Liver (tissue), 8 donors: ENCODE measurements at regions not wholly inside any gene's neighbourhood (a gene's known extent, or its start where the extent isn't known, plus 50 kb on each side); places are given as distances from the start of the nearest gene placed in this dataset.

Source experiments
- DNase-seq: peaks from one replicate; pipeline ENCODE4 v3.0.0-alpha.2; 2017; ENCODE audit warnings: low spot score
- H3K27ac ChIP-seq, 2 donors: one replicate each; pipeline ENCODE4 v1.7.0; 2013; ENCODE audit warnings: inconsistent platforms in 2 of 2, low read length in 2 of 2, control low read depth in 1 of 2, low read depth in 1 of 2, mild to moderate bottlenecking in 1 of 2
- H3K27me3 ChIP-seq, 4 donors: one replicate each; pipeline versions ENCODE4 v1.6.1 to v1.7.0; 2013; ENCODE audit warnings: low read length in 3 of 4, inconsistent platforms in 1 of 4, mild to moderate bottlenecking in 1 of 4, moderate library complexity in 1 of 4; ENCODE audit not compliant: control insufficient read depth in 4 of 4, insufficient read depth in 4 of 4
- H3K36me3 ChIP-seq, 4 donors: one replicate each; pipeline versions ENCODE4 v1.6.1 to v1.7.0; 2013; ENCODE audit warnings: low read length in 3 of 4, mild to moderate bottlenecking in 3 of 4, low read depth in 1 of 4, moderate library complexity in 1 of 4; ENCODE audit not compliant: control insufficient read depth in 4 of 4, insufficient read depth in 3 of 4
- H3K4me1 ChIP-seq, 4 donors: one replicate each; pipeline versions ENCODE4 v1.6.1 to v1.7.0; 2013; ENCODE audit warnings: low read length in 3 of 4, mild to moderate bottlenecking in 3 of 4, moderate library complexity in 1 of 4; ENCODE audit not compliant: control insufficient read depth in 4 of 4, insufficient read depth in 4 of 4
- H3K4me3 ChIP-seq, 3 donors: one replicate each; pipeline versions ENCODE4 v1.6.1 to v1.7.0; 2013; ENCODE audit warnings: low read length in 3 of 3, control low read depth in 1 of 3, low read depth in 1 of 3, mild to moderate bottlenecking in 1 of 3
- H3K9ac ChIP-seq, 2 donors: one replicate each; pipeline ENCODE4 v1.7.0; 2013; ENCODE audit warnings: low read length in 2 of 2, mild to moderate bottlenecking in 2 of 2, moderate library complexity in 2 of 2, control low read depth in 1 of 2, low read depth in 1 of 2
- H3K9me3 ChIP-seq, 4 donors: one replicate each; pipeline versions ENCODE4 v1.6.1 to v1.7.0; 2013; ENCODE audit warnings: low read length in 3 of 4; ENCODE audit not compliant: control insufficient read depth in 4 of 4
- ATF3 ChIP-seq: IDR thresholded peaks from 2 replicates; pipeline ENCODE4 v1.6.1; 2016; ENCODE audit warnings: antibody characterized with exemption
- CTCF ChIP-seq: fragments of 150-350 bp; IDR thresholded peaks from 2 replicates; pipeline ENCODE4 v1.5.1; 2017; ENCODE audit warnings: improper control_type of control experiment, low read depth, low read length; ENCODE audit not compliant: missing input control
- EGR1 ChIP-seq, 2 donors: IDR thresholded peaks; 2 replicates each; pipeline ENCODE4 v1.6.1; 2016 to 2018; ENCODE audit warnings: antibody characterized with exemption in 2 of 2, low read depth in 2 of 2
- FOXA2 ChIP-seq: IDR thresholded peaks from 2 replicates; pipeline ENCODE4 v1.6.1; 2016; ENCODE audit warnings: antibody characterized with exemption
- GABPA ChIP-seq, 2 donors: IDR thresholded peaks in 1 of 2; conservative IDR thresholded peaks in 1 of 2; 2 replicates each; pipeline ENCODE4 v1.6.1; 2016; ENCODE audit warnings: antibody characterized with exemption in 2 of 2, mild to moderate bottlenecking in 1 of 2, moderate library complexity in 1 of 2
- HNF4A ChIP-seq, 2 donors: conservative IDR thresholded peaks; 2 replicates each; pipeline ENCODE4 v1.6.1; 2016; ENCODE audit warnings: antibody characterized with exemption in 2 of 2, mild to moderate bottlenecking in 2 of 2
- HNF4G ChIP-seq: IDR thresholded peaks from 2 replicates; pipeline ENCODE4 v1.6.1; 2016; ENCODE audit warnings: antibody characterized with exemption
- JUND ChIP-seq, 2 donors: IDR thresholded peaks; 2 replicates each; pipeline ENCODE4 v1.6.1; 2016; ENCODE audit warnings: antibody characterized with exemption in 2 of 2
- MAX ChIP-seq: IDR thresholded peaks from 2 replicates; pipeline ENCODE4 v1.6.1; 2016; ENCODE audit warnings: antibody characterized with exemption
- NR2F2 ChIP-seq: IDR thresholded peaks from 2 replicates; pipeline ENCODE4 v1.6.1; 2016; ENCODE audit warnings: antibody characterized with exemption
- RAD21 ChIP-seq, 2 donors: IDR thresholded peaks; 2 replicates each; pipeline ENCODE4 v1.6.1; 2016; ENCODE audit warnings: antibody characterized with exemption in 2 of 2, mild to moderate bottlenecking in 2 of 2
- REST ChIP-seq: IDR thresholded peaks from 2 replicates; pipeline ENCODE4 v1.6.1; 2016; ENCODE audit warnings: antibody characterized with exemption, mild to moderate bottlenecking
- RXRA ChIP-seq, 2 donors: IDR thresholded peaks; 2 replicates each; pipeline ENCODE4 v1.6.1; 2017 to 2018; ENCODE audit warnings: antibody characterized with exemption in 2 of 2, mild to moderate bottlenecking in 1 of 2
- SP1 ChIP-seq: IDR thresholded peaks from 2 replicates; pipeline ENCODE4 v1.6.1; 2018; ENCODE audit warnings: antibody characterized with exemption, mild to moderate bottlenecking
- TAF1 ChIP-seq: conservative IDR thresholded peaks from 2 replicates; pipeline ENCODE4 v1.6.1; 2016; ENCODE audit warnings: antibody characterized with exemption, mild to moderate bottlenecking
- YY1 ChIP-seq: IDR thresholded peaks from 2 replicates; pipeline ENCODE4 v1.6.1; 2016; ENCODE audit warnings: antibody characterized with exemption, mild to moderate bottlenecking
- ZBTB33 ChIP-seq: IDR thresholded peaks from 2 replicates; pipeline ENCODE4 v1.6.1; 2016; ENCODE audit warnings: antibody characterized with exemption
- WGBS: extraction: QIAGEN DNeasy Blood & Tissue Kit; methylation state at CpG from one replicate; pipeline ENCODE4 v1.1.7; 2013; 5-methylcytosine and 5-hydroxymethylcytosine counted together
- donor health status: healthy.
- donor health status: healthy.
- donor health status: healthy.
- donor health status: healthy.
- donor health status: healthy.

- Histone ChIP-seq H3K4me1 (no peaks in the 10 kb centered on the region), H3K36me3 (no peaks in the 10 kb centered on the region), H3K4me3 (no peak overlapping the region), H3K9me3 (no peaks in the 10 kb centered on the region), H3K27ac (no peak overlapping the region), H3K9ac (no peak overlapping the region), H3K27me3 (no peaks in the 10 kb centered on the region)
- TF ChIP-seq HNF4A (conservative IDR thresholded peaks at IDR 0.05) (no peak), EGR1 (IDR thresholded peaks at IDR 0.05; ENCODE audit: low read depth in 2 of 2) (no peak), RAD21 (IDR thresholded peaks at IDR 0.05) (no peak), TAF1 (no peak), HNF4G (no peak), NR2F2 (no peak)
- WGBS, result 74% methylated on average over 2 of the region's 2 CpGs
- DNase-seq, result no peak
These were observed 624.5 kb upstream of the ROBO2 start for GRCh38 chr3:76415384-76415783.

- 45% methylated on average over 2 of the region's 2 CpGs for WGBS
- TF ChIP-seq CTCF, result no peak
- no peak for TF ChIP-seq NR2F2
- no peak for TF ChIP-seq MAX
- TF ChIP-seq RAD21 (IDR thresholded peaks at IDR 0.05), result no peak
- TF ChIP-seq ATF3, result no peak
- no peak for TF ChIP-seq HNF4G
- TF ChIP-seq RXRA (IDR thresholded peaks at IDR 0.05), result no peak
- TF ChIP-seq JUND (IDR thresholded peaks at IDR 0.05), result no peak
- TF ChIP-seq HNF4A (conservative IDR thresholded peaks at IDR 0.05), result no peak
- no peak for TF ChIP-seq ZBTB33
- TF ChIP-seq GABPA (IDR thresholded peaks at IDR 0.05 in 1 of 2, conservative IDR thresholded peaks at IDR 0.05 in 1 of 2), result no peak
- no peak overlapping the region for H3K9ac ChIP-seq
- H3K4me1 ChIP-seq, result no peaks in the 10 kb centered on the region
- H3K4me3 ChIP-seq, result no peak overlapping the region
- no peaks in the 10 kb centered on the region for H3K27me3 ChIP-seq
- no peak overlapping the region for H3K27ac ChIP-seq
- H3K36me3 ChIP-seq, result no peaks in the 10 kb centered on the region
- H3K9me3 ChIP-seq, result no peaks in the 10 kb centered on the region
- no peak for DNase-seq
These were observed 610.2 kb upstream of the ROBO2 start for GRCh38 chr3:76429581-76430177.

- DNase-seq, result no peak
- H3K27ac ChIP-seq, result no peak overlapping the region
These were observed 607.5 kb upstream of the ROBO2 start for GRCh38 chr3:76432396-76432795.

More at GRCh38 chr3:76432396-76432795, 607.5 kb upstream of the ROBO2 start:
- H3K36me3 ChIP-seq, result no peaks in the 10 kb centered on the region
- H3K4me3 ChIP-seq, result no peak overlapping the region
- H3K27me3 ChIP-seq, result no peaks in the 10 kb centered on the region
- TF ChIP-seq REST (no peak), CTCF (no peak), FOXA2 (no peak), SP1 (no peak), EGR1 (IDR thresholded peaks at IDR 0.05; ENCODE audit: low read depth in 2 of 2) (no peak), YY1 (no peak), NR2F2 (no peak)
- WGBS, result 75% methylated on average over 4 of the region's 4 CpGs
- no peaks in the 10 kb centered on the region for H3K4me1 ChIP-seq
- no peak overlapping the region for H3K9ac ChIP-seq
- no peaks in the 10 kb centered on the region for H3K9me3 ChIP-seq
